ENCODE measurements at regions not wholly inside any gene's neighbourhood (a gene's known extent, or its start where the extent isn't known, plus 50 kb on each side); places are given as distances from the start of the nearest gene placed in this dataset.

DNA sequence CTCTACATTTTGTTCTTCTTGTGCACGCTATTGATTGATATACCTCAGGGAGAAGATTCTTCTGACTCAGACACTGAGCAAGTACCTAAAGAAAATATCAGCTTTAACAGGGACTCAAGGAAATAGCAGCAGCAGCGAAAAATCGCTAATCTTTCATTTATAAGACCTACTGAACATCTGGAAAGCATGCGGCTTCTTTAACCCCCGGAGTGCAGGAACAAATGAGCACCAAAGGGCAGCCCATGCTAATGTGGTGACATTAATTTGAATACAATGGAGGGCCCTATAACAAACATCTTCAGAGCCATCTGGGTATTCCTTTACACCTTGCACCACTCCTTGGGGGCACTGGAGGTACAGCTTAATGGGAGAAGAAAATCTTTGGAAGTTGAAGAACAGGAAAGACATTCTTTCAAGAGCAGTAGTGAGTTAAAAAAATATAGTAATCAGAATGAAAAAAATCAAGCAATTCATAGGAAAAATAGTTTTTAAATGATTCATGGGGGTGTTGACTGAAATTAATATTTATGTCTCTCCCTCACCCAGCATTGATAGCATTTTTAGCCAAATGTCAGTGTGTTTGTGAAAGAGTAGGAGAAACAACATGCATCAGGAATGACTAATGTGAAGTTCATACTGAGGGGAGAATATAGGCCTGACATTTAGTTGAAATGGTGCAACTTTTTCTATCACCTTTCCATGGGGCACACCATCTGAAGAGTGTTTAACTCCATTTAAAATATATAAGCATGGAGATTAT is 281.7 kb downstream of the HRH4 start:
- no peak for DNase-seq

DNA sequence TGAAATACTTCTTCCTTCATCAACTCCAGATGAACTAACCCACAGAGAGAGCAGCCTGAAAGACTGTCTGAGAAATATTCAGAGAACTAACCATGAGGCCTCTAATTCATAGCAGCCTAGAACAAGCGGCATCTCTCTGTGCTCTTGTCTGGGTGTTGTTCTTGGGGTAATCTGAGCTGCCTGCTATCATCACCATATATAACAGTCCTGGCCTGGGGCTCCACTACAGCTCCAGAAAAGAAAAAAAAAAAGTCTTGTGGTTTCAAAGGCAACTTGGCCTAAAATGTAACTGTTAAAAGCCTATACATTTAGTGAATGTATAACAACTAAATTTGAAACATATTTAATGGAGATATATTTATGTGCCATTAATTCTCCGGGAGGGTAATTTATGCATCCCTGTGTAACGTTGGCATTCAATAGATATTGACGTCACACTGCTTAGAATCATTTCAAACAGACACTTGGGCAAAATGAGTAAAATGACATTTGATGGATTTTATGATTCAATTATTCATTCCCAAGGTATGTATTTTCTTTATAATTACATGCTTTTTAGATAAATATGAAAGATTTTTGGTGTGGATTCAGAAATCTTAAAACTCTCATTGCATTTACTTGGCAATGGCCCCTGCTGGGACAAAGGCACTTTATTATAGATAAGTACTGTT is 294.3 kb downstream of the HRH4 start:
- no peak for DNase-seq

DNA sequence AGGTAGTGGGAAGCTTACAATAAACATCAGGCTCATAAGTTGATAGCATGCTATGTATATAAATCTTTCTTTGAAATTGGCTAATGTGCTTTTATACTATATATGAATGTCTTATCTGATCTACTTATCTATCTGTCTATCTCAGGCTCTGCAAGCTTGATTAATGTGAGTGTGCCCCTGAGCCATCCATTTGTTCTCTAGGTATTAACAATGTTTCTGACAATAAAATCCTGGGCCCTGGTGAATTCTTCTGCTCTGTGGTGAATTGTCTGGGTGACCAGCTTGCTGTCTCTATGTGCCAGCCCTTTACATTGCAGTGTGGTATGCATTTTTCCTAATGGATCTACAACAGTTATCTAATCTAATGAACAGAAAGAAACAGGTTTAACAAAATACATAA is 295.9 kb downstream of the HRH4 start:
- no peak for DNase-seq

DNA sequence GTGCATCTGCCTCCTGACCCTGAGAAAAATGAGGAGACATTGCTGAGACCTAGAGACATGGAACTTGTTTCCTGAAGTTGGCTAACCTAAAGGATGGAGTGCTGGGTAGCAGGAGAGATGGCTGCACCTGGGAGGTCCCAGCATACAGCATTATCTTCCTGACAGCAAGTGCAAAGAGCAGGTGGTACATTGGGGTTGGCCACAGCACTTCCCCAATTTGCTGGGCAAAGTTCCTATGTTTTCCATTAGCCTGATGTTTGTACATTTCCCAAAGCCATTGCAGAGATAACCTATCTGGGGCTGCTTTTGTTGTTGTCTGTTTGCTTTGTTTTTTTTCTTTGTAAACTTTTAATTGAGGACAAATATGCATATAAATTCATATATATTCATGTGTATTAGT is 296.7 kb downstream of the HRH4 start:
- no peak for DNase-seq

DNA sequence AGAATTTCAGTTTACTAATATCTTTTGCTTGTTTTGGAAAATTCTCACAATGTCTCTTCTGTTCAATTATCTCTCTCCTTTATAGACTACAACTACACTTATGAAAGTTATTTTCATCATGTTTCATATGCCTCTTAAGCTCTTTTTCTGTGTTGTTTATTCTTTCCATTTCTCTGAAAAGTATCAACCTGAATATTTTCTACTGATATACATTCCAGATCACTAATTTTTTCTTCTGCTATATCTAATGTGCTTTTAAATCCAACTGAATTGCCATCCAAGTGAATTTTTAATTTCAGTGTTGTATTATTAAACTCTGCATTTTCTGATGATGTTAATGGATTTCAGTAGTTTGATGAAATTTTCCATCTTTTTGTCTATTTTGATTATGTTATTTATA is 301.3 kb downstream of the HRH4 start:
- DNase-seq = no peak

DNA sequence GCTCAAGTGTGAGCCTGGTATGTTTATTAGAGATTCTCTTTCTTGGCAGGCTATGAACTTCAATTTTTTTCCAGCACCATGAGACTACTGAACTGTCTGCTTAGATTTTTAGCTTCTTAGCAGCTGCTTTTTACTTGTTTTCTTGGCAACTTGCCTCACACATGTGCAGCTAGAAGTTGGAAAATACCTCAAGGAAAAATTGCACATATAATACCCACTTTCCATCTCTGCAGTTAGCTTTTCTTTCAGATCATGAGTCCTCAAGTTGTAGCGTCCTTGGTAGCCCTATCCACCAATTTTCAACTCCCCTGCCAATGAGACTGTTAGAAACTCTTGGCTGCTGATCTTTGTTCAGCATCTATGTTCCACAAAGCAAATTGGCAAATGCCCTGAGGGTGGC is 302.1 kb downstream of the HRH4 start:
- no peak for DNase-seq

DNA sequence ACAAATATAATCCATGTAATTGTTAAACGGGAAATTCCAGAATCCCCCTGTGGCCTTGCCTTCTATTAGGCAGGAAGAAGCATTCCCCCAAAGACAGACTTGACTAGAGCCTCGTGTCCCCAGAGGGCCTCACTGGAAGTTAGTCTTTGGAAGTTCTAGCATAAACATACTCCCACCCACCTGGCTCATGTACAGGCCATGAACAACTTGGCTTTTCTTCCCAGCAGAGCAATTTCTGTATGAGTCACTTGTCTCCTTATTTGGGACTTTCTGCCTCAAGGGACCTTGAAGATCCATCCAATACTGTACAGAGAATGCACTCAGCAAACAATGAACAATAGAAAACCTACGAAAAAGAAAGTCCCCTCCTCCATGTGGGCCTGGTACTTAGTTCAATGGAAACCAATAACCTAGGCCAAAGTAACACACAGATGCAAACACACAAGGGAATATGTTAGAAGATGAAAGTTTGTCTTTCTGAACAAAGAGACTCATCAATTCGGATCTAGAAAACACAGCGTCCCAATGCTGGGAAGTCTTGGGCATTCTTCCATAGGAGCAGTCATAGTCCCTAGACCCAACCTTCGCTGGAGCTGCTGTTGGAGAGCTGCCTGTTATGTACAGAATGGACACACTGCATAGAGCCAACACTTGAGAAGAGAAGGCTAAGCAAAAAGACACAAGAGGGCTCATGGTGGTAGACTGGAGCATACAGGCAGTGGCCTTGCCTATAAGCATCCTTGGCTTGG is 303.5 kb downstream of the HRH4 start:
- no peak for DNase-seq

DNA sequence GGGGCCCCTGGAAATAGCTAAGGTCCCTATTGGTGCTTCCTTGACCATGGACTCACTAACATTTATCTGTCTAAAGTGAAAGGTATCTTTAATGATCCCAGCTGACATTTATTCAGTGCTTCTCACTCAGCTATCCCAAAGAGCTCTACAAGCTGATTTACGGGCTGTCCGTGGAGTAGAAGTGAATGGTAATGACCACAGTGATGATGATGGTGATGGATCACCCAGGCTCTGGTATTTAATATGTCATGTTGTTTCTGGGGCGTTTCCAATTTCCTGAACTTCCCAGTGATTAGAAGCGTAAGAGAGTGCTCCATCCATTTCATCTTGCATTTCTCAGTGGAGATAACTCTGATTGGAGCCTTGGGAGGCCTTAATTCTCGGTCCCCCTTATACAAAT is 304.3 kb downstream of the HRH4 start:
- no peak for DNase-seq

DNA sequence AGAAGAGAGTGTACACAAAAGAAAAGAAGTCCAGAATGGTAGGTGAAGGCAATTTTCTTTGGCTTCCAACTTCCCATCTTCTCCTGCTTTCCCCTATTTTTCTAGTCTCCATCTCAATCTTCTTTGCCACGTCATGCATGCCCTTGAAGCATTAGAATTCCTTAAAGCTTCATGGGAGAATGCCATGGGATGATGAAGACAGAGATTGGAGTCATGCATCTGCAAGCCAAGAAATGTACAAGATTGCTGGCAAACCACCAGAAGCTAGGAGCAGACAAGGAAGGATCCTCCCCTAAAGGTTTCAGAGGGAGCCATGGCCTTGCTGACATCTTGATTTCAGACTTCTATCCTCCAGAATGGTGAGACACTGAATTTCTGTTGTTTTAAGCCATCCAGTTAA is 305.9 kb downstream of the HRH4 start:
- DNase-seq = no peak

DNA sequence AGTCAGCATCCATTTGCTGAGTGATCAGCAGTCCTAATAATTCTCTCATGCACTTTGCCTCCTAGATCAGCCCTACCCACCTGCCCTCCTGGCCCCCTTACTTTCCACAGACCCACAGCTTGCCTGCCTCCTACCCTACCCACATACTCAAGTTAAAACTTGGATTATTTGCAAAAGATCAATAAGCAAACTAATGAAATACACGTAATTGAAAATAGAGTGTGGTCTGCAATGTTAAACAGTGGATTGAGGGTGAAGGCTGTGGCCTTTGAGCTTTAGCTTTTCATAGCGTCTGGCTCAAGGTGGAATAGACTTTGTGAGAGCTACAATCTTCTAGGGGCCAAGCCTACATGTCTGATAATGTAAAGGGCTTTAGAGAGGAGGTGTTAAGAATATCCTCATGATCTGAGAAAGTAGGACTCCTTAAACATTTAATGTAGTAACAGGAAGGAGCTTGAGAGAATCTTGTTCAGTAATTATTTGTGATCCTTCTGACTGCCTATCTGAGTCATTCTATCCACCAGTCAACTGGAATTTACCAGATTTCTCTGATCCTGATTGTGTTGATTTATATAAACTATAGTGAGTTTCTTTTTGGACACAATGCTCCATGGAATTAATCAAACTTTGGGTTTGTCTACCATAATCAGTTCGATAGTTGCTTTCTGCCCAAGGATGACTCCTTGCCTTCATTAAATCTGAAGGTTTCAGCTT is 310.0 kb downstream of the HRH4 start:
- no peak for DNase-seq

DNA sequence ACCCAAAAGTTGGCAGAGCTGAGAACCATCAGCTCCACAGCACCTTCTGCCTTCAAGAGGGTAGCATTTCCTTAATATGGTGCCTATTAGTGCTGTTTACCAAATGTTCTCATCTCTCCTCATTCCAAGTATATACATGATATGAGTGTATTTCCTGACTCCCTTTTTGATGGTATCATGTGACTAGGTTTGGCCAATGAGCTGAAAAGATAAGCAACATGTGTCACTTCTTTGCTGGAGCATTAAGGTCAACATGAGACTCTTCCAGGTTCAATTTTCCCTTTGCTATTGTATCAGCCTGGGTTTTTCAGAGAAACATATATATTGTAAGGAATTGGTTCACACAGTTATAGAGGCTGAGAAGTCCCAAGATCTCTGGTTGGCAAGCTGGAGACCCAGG is 310.9 kb downstream of the HRH4 start:
- DNase-seq = no peak

DNA sequence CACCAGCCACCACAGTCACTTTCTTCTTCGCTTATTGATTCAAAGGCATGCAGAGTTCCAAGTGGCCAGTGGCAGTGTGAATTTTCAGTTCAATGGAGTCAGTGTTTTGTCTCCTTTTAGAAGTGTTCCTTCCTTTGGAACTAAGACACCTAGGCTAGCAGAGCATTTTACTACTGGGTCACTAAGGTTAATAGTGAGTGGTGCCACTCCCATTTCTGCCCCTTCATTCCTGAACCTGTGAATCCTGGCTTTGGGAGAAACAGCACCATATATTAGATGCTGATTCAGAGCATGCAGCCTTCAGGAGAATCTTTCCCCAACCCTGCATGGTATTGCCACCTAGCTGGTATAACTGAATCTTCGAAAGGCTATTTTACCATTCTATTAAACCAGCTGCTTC is 312.7 kb downstream of the HRH4 start:
- no peak for DNase-seq

DNA sequence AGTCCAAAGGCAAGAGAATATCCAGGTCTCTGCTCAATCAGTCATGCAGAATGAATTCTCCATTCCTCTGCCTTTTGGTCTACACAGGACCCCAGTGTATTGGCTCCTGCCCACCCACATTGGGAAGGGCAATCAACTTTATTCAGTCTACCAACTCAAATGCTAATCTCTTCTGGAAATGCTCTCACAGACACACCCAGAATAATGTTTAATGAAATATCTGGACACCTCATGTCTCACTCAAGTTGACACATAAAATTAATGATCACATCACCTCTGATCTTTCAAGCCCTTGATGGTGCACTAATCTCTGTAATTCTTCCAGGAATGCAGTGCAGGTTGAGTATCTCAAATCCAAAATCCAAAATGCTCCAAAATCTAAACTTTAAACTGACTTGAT is 315.6 kb downstream of the HRH4 start:
- no peak for DNase-seq

DNA sequence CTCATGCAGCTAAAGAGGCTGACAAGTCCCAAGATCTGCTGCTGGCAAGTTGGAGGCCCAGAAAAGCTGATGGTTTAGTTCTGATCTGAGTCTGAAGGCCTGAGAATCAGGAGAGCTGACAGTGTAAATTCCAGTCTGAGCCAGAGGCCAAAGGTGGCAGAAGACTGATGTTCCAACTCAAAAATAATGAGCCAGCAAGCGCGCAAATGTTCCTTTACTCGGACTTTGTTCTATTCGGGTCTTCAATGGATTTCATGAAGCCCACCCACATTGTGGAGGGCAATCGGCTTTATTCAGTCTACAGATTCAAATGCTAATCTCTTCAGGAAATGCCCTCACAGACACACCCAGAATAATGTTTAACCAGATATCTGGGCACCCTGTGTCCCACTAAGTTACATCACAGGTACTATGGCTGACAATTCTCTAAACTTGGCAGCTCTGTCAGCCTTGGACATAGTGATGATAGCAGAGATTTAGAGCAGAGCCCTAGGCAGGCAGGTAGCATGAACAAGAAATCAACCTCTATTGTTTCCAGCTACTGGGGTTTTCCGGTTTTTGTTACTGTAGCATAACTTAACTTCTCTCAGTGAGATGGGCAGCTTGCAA is 318.5 kb downstream of the HRH4 start:
- DNase-seq = no peak

DNA sequence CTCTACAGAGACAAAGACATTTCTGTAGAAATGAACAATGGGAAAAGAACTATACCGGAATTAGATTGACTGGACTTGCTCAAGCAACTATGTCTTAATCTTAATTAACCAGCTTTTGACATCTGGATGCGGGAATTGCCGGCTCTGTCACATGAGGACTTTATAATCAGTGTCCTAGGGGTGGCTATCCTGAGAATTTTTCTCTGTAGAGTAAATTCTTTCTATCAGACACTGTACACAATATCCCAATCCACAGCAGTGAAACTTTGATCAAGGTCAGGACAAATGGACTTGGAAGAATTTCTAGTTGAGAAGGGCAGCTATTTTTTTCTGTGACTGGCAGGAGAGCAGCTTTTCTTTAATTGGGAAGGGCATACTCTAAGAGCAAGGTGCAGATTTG is 322.1 kb downstream of the HRH4 start:
- no peak for DNase-seq

DNA sequence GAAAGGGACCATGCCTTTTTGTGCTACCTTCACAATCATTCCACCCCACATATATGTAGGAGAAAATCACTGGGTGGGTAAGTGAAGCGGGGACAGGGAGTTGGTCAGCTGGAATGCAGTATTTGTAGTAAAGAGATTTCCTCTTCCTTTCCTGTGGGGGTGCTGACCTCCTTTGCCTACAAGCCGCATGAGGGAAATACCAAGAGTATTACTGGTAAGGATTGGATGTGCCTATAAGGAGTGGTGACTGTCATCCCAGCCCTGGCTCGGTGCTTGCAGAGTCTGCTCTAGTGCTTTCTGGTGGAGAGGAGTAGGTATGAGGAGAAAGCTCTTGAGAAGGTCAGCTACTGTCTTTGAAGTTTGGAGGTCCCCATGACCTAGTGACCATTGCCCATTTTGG is 324.6 kb downstream of the HRH4 start:
- DNase-seq = no peak

DNA sequence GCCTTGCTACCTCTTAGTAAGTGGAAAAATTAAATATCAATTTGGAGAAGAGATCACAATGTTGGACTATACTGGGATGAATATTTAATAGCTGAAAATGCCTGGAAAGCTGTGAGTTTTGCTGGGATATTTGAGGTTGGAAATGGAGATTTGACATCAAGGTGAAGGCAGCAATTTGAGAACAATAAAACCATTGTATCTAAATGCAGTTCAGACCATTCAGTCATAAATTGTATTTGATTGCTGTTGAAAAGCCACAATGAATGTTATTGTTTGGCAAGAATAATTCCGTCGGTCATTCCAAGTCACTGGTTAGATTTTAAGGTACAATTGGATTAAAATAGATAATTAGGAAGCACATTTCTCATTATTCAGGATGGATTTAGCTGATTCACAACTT is 325.6 kb downstream of the HRH4 start:
- DNase-seq = no peak

DNA sequence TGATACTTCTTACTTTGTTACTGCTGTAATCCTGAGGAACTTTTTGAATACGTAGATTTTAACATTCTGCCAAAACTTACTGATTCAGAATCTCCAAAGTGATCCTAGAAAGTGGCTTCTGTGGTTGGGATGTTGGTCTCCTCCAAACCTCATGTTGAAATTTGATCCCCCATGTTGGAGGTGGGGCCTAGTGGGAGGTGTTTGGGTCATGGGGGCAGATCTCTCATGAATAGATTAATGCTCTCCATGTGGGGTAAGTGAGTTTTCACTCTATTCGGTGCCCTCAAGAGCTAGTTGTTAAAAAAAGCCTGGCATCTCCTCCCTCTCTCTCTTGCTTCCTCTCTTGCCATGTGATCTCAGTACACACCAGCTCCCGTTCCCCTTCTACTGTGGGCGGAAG is 329.9 kb downstream of the HRH4 start:
- DNase-seq = no peak

DNA sequence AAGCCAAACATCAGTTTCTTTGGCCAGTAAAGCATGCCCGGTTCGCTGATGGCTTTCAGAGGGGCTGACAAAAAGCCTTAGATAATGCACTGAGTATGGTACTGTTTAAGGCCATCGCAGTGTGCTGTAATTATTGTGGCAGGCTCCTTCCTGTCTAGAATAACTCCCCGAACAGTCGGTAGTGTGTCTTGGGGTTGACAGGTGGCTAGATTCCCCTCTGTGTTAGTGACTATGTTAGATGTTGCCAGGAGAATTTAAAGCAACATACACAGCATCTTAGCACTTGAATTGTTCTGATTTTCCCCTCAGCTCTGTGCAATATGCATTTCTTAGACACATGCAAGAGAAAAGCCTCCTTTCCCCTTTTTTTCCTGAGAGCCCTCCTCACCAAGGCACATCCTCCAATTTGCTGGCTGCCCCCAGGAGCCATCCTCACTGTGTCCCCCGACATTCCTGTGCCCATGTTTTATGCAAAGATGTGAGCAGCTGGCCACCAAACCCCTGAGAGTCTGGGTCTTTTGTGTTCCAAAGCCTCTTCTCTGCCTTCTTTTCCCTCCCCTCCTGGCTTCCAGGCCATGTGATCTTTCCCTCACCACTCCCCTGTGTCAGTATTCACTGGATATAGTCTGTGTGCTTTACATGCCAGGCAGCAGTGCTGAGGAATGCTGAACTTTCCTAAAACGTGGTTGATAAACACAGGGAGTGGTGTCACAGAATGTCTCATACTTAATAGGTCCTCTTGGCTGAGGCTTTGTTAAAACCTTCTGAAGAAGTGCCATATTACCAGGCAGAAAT is 331.5 kb downstream of the HRH4 start:
- DNase-seq = no peak

DNA sequence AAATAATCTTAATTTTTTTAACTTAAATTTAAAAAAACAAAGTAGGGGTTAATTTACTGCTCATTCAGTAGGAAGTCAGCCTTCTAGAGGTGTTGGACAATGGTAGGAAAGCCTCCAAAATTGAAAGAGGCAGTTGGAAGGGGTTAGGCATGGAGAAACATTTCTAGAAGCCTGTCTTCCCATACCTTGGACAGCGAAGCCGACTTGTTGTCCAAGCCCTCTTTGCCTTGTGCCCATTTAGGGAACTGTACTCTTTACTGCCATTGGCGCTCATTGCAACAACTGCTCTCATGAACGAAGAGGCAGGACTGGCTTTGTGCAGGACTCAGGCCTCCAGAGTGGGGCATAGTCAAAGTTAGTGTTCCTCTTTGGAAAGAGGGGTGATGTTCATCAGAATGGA is 333.3 kb downstream of the HRH4 start:
- DNase-seq = no peak

DNA sequence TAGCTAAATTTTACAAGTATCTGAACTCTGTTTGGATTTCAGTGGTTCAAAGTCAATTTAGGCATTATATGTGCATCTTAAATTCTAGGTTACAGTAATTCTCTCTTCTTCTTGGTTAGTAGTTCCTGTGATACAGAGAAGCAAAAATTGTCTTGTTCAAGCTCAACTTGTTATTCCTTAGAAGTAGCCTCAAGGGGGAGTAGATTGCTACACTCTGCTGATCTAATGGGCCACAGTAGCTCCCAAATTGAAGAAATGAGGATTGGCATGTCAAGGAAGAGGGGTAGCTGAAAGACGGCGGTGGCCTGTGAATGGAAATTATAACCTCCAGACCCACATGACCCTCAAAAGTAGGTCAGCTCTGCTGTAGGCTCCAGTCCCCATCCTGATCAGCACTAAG is 334.7 kb downstream of the HRH4 start:
- no peak for DNase-seq

DNA sequence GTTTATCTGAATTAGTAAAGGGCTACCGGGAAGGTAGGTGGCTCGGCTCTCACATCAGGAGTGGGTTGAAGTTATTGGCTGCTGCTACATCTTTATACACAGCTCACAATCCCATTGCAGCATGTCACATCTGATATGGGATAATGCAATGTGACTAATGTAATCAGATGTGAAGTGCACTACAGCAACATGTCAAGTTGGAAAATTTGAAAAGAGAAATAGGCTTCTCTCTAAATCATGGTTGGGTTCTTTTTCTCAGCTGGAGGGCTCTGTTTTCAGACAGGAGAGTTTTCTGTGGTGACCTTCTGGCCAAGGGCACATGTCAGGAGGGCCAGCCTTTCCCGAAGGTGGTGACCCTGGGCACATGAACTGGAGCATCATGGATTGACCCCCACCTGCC is 337.5 kb downstream of the HRH4 start:
- no peak for DNase-seq

Measured in activated effector memory CD4-positive, alpha-beta T cell treated with Interleukin-2 at 50 U/mL for 16 hours (primary cell).